ENCODE measurements at regions not wholly inside any gene's neighbourhood (a gene's known extent, or its start where the extent isn't known, plus 50 kb on each side); places are given as distances from the start of the nearest gene placed in this dataset.

GRCh38 chr12:90257927-90258624 lies 549.4 kb upstream of the ATP2B1 start:
- no peak for DNase-seq (ENCODE audit: low read depth)

GRCh38 chr12:90254796-90255195 lies 546.2 kb upstream of the ATP2B1 start:
- no peak for DNase-seq (ENCODE audit: low read depth)

- no peak for DNase-seq (ENCODE audit: low read depth)
These were observed 545.1 kb upstream of the ATP2B1 start for GRCh38 chr12:90253674-90254181.

GRCh38 chr12:90253136-90253535 lies 544.5 kb upstream of the ATP2B1 start:
- DNase-seq (ENCODE audit: low read depth): no peak

- DNase-seq (ENCODE audit: low read depth): no peak
These were observed 542.1 kb upstream of the ATP2B1 start for GRCh38 chr12:90250766-90251165.

- DNase-seq (ENCODE audit: low read depth): no peak
These were observed 541.4 kb upstream of the ATP2B1 start for GRCh38 chr12:90250042-90250441.

GRCh38 chr12:90246688-90247087 lies 538.0 kb upstream of the ATP2B1 start:
- no peak for DNase-seq (ENCODE audit: low read depth)

- DNase-seq (ENCODE audit: low read depth): no peak
These were observed 536.8 kb upstream of the ATP2B1 start for GRCh38 chr12:90245391-90245790.

GRCh38 chr12:90244232-90244631 lies 535.6 kb upstream of the ATP2B1 start:
- no peak for DNase-seq (ENCODE audit: low read depth)

GRCh38 chr12:90243211-90243610 lies 534.6 kb upstream of the ATP2B1 start:
- DNase-seq (ENCODE audit: low read depth): no peak

- no peak for DNase-seq (ENCODE audit: low read depth)
These were observed 531.2 kb upstream of the ATP2B1 start for GRCh38 chr12:90239732-90240260.

- no peak for DNase-seq (ENCODE audit: low read depth)
These were observed 530.1 kb upstream of the ATP2B1 start for GRCh38 chr12:90238663-90239271.

GRCh38 chr12:90237841-90238240 lies 529.2 kb upstream of the ATP2B1 start:
- DNase-seq (ENCODE audit: low read depth): no peak

- no peak for DNase-seq (ENCODE audit: low read depth)
These were observed 527.0 kb upstream of the ATP2B1 start for GRCh38 chr12:90235642-90236041.

- no peak for DNase-seq (ENCODE audit: low read depth)
These were observed 525.8 kb upstream of the ATP2B1 start for GRCh38 chr12:90234472-90234871.

- DNase-seq (ENCODE audit: low read depth): no peak
These were observed 524.8 kb upstream of the ATP2B1 start for GRCh38 chr12:90233168-90234100.

GRCh38 chr12:90229407-90230170 lies 521.0 kb upstream of the ATP2B1 start:
- no peak for DNase-seq (ENCODE audit: low read depth)

GRCh38 chr12:90226211-90226610 lies 517.6 kb upstream of the ATP2B1 start:
- no peak for DNase-seq (ENCODE audit: low read depth)

- DNase-seq (ENCODE audit: low read depth): no peak
These were observed 508.2 kb upstream of the ATP2B1 start for GRCh38 chr12:90216815-90217214.

- no peak for DNase-seq (ENCODE audit: low read depth)
These were observed 507.4 kb upstream of the ATP2B1 start for GRCh38 chr12:90216020-90216552.

GRCh38 chr12:90211017-90211416 lies 502.4 kb upstream of the ATP2B1 start:
- no peak for DNase-seq (ENCODE audit: low read depth)
